ENCODE measurements at regions not wholly inside any gene's neighbourhood (a gene's known extent, or its start where the extent isn't known, plus 50 kb on each side); places are given as distances from the start of the nearest gene placed in this dataset.

DNA sequence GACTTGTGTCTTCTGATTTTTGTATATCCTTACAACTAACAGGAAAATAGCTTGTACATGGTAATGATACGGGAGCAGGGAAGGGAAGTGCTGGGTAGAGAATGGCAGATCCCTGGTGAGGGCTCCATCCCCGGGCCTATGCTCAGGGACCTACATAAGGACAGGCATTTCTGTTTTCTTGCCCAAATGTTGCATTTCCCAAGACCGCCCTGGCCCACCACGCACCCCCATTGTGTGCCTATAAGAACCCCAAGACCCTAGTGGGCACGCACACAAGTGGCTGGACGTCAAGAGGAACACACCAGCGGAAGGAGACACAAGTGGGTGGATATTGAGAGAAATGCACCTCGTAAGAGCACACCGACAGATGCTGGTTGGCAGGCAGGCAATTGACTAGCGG, 616.3 kb upstream of the MAN1A1 start:
- TF ChIP-seq, protein P1, sequence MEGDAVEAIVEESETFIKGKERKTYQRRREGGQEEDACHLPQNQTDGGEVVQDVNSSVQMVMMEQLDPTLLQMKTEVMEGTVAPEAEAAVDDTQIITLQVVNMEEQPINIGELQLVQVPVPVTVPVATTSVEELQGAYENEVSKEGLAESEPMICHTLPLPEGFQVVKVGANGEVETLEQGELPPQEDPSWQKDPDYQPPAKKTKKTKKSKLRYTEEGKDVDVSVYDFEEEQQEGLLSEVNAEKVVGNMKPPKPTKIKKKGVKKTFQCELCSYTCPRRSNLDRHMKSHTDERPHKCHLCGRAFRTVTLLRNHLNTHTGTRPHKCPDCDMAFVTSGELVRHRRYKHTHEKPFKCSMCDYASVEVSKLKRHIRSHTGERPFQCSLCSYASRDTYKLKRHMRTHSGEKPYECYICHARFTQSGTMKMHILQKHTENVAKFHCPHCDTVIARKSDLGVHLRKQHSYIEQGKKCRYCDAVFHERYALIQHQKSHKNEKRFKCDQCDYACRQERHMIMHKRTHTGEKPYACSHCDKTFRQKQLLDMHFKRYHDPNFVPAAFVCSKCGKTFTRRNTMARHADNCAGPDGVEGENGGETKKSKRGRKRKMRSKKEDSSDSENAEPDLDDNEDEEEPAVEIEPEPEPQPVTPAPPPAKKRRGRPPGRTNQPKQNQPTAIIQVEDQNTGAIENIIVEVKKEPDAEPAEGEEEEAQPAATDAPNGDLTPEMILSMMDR (IDR thresholded peaks at IDR 0.05 in 8 of 11, conservative IDR thresholded peaks at IDR 0.05 in 3 of 11): no peak
- TF ChIP-seq POLR2AphosphoS5 (IDR thresholded peaks at IDR 0.05) (no peak), POLR2A (IDR thresholded peaks at IDR 0.05) (no peak)

Data from spleen (tissue), 7 donors.